H1 (cell line): ENCODE measurements at regions not wholly inside any gene's neighbourhood (a gene's known extent, or its start where the extent isn't known, plus 50 kb on each side); places are given as distances from the start of the nearest gene placed in this dataset.
"Not testable (repeated sequence)": the region's sequence is repeated elsewhere in the genome, so short reads cannot be mapped to it uniquely, and the experiment has no call there.

Experiments
- CTCF ChIA-PET: fragments of 300-600 bp; sonication (Branson Sonifier 250); formaldehyde crosslinking; loops from one replicate; lab custom pipeline; 2021; ENCODE audit not compliant: partially characterized antibody; lab: Charles Lee
- POLR2A ChIA-PET: fragments of 300-600 bp; sonication (Branson Sonifier 250); formaldehyde crosslinking; loops from one replicate; lab custom pipeline; 2021; ENCODE audit warnings: inconsistent platforms; ENCODE audit not compliant: partially characterized antibody; lab: Charles Lee
- DNase-seq, 2 experiments: peaks; one replicate each; pipeline versions ENCODE4 v3.0.0 to v3.0.0-alpha.2; 2010 to 2022; ENCODE audit warnings: low spot score in 2 of 2, low read depth in 1 of 2, mixed read lengths in 1 of 2
- FAIRE-seq: peaks from 2 replicates; lab custom pipeline; 2011; peaks lifted over from hg19 to GRCh38; lab: Jason Lieb, UNC
- H2AFZ ChIP-seq: 2 replicates; pipeline ENCODE4 v1.8.1; 2012; ENCODE audit warnings: low read length, inconsistent platforms
- H2AK5ac ChIP-seq: 2 replicates; pipeline ENCODE4 v1.6.1; 2013; ENCODE audit warnings: low read depth, low read length
- H2BK120ac ChIP-seq: replicated peaks from 2 replicates; pipeline ENCODE3; 2013; ENCODE audit warnings: low read depth, low read length, inconsistent platforms
- H2BK12ac ChIP-seq: 2 replicates; pipeline ENCODE4 v1.6.1; 2013; ENCODE audit warnings: low read depth, low read length
- H2BK15ac ChIP-seq: 2 replicates; pipeline ENCODE4 v1.6.1; 2013; ENCODE audit warnings: low read length
- H2BK20ac ChIP-seq: 2 replicates; pipeline ENCODE4 v1.6.1; 2013; ENCODE audit warnings: low read length
- H2BK5ac ChIP-seq: 2 replicates; pipeline ENCODE4 v1.6.1; 2013; ENCODE audit warnings: low read depth, low read length
- H3K14ac ChIP-seq: 2 replicates; pipeline ENCODE4 v1.6.1; 2013; ENCODE audit warnings: inconsistent platforms; ENCODE audit not compliant: insufficient read length
- H3K18ac ChIP-seq: 2 replicates; pipeline ENCODE4 v1.6.1; 2013; ENCODE audit warnings: low read length; ENCODE audit errors: extremely low read depth
- H3K23ac ChIP-seq: 2 replicates; pipeline ENCODE4 v1.6.1; 2013; ENCODE audit warnings: inconsistent platforms; ENCODE audit not compliant: insufficient read length
- H3K23me2 ChIP-seq: 2 replicates; pipeline ENCODE4 v1.6.1; 2013; ENCODE audit warnings: low read depth, low read length
- H3K27ac ChIP-seq: 2 replicates; pipeline ENCODE4 v1.6.1; 2011; ENCODE audit warnings: low read depth, low read length, inconsistent platforms
- H3K27me3 ChIP-seq, 4 experiments: replicated peaks in 1 of 4; 1 replicate in 1 of 4; 2 replicates in 3 of 4; pipeline versions ENCODE4 v1.6.1 to v1.8.1; 2011 to 2013; ENCODE audit warnings: low read length in 3 of 4, mild to moderate bottlenecking in 3 of 4, inconsistent platforms in 2 of 4, mixed read lengths in 2 of 4, moderate library complexity in 1 of 4; ENCODE audit not compliant: control insufficient read depth in 3 of 4, insufficient read depth in 3 of 4; ENCODE audit errors: extremely low read depth in 1 of 4
- H3K36me3 ChIP-seq, 4 experiments: 2 replicates each; pipeline versions ENCODE4 v1.6.1 to v1.8.1; 2011 to 2013; ENCODE audit warnings: mild to moderate bottlenecking in 4 of 4, low read length in 3 of 4, moderate library complexity in 2 of 4, control low read depth in 1 of 4, inconsistent platforms in 1 of 4; ENCODE audit not compliant: insufficient read depth in 4 of 4, control insufficient read depth in 2 of 4
- H3K4ac ChIP-seq: replicated peaks from 2 replicates; pipeline ENCODE3; 2013; ENCODE audit warnings: low read length, low read depth, mixed read lengths, inconsistent platforms; ENCODE audit not compliant: insufficient read length
- H3K4me1 ChIP-seq, 4 experiments: replicated peaks in 1 of 4; 1 replicate in 1 of 4; 2 replicates in 3 of 4; pipeline versions ENCODE4 v1.6.1 to v1.8.1; 2011 to 2013; ENCODE audit warnings: low read length in 3 of 4, inconsistent platforms in 2 of 4, mixed read lengths in 1 of 4; ENCODE audit not compliant: insufficient read depth in 4 of 4, control insufficient read depth in 3 of 4
- H3K4me2 ChIP-seq, 2 experiments: 2 replicates each; pipeline versions ENCODE4 v1.6.1 to v1.8.1; 2011 to 2013; ENCODE audit warnings: low read depth in 2 of 2, low read length in 2 of 2, control low read depth in 1 of 2, inconsistent platforms in 1 of 2, mild to moderate bottlenecking in 1 of 2; ENCODE audit not compliant: insufficient read depth in 1 of 2
- H3K4me3 ChIP-seq, 4 experiments: fragments of 200-600, 300-600 bp in 1 of 4; sonication (generic), shearing (Covaris generic), sonication (Bioruptor Twin) in 1 of 4; 2 replicates each; pipeline versions ENCODE4 v1.5.1 to v1.8.1; 2011 to 2016; ENCODE audit warnings: low read length in 4 of 4, low read depth in 3 of 4, control low read depth in 2 of 4, inconsistent platforms in 2 of 4, mild to moderate bottlenecking in 2 of 4, mixed read lengths in 1 of 4, moderate library complexity in 1 of 4; ENCODE audit not compliant: insufficient read depth in 2 of 4; ENCODE audit errors: extremely low read depth in 1 of 4
- H3K56ac ChIP-seq: replicated peaks from 2 replicates; pipeline ENCODE3; 2013; ENCODE audit warnings: low read depth, mild to moderate bottlenecking, mixed read lengths, low read length, inconsistent platforms; ENCODE audit not compliant: insufficient read length
- H3K79me1 ChIP-seq: 2 replicates; pipeline ENCODE4 v1.6.1; 2013; ENCODE audit warnings: low read depth, low read length, control low read depth
- H3K79me2 ChIP-seq, 2 experiments: 2 replicates each; pipeline versions ENCODE4 v1.6.1 to v1.8.1; 2012 to 2013; ENCODE audit warnings: low read length in 2 of 2, mild to moderate bottlenecking in 2 of 2, inconsistent platforms in 1 of 2; ENCODE audit not compliant: insufficient read depth in 2 of 2, control insufficient read depth in 1 of 2
- H3K9ac ChIP-seq, 4 experiments: replicated peaks in 1 of 4; 1 replicate in 1 of 4; 2 replicates in 3 of 4; pipeline versions ENCODE4 v1.6.1 to v1.8.1; 2011 to 2013; ENCODE audit warnings: low read depth in 3 of 4, low read length in 3 of 4, control low read depth in 2 of 4, mild to moderate bottlenecking in 2 of 4, moderate library complexity in 2 of 4, inconsistent platforms in 1 of 4; ENCODE audit errors: extremely low read depth in 1 of 4
- H3K9me3 ChIP-seq, 2 experiments: 2 replicates each; pipeline versions ENCODE4 v1.6.1 to v1.8.1; 2012 to 2013; ENCODE audit warnings: mild to moderate bottlenecking in 2 of 2, moderate library complexity in 2 of 2, control low read depth in 1 of 2, inconsistent platforms in 1 of 2, low read depth in 1 of 2, low read length in 1 of 2, mixed read lengths in 1 of 2; ENCODE audit not compliant: insufficient read depth in 2 of 2
- H4K20me1 ChIP-seq, 2 experiments: replicated peaks in 1 of 2; 2 replicates each; pipeline versions ENCODE3 to v1.8.1; 2011 to 2013; ENCODE audit warnings: inconsistent platforms in 2 of 2, low read length in 2 of 2, mild to moderate bottlenecking in 1 of 2; ENCODE audit not compliant: insufficient read depth in 2 of 2, control insufficient read depth in 1 of 2
- H4K5ac ChIP-seq: 2 replicates; pipeline ENCODE4 v1.6.1; 2013; ENCODE audit warnings: low read length, low read depth, mixed read lengths, inconsistent platforms; ENCODE audit not compliant: insufficient read length
- H4K8ac ChIP-seq: 2 replicates; pipeline ENCODE4 v1.8.0; 2013; ENCODE audit warnings: mild to moderate bottlenecking, moderate library complexity, low read length, inconsistent platforms; ENCODE audit not compliant: insufficient read depth; ENCODE audit errors: extremely low read depth
- H4K91ac ChIP-seq: replicated peaks from 2 replicates; pipeline ENCODE3; 2013; ENCODE audit warnings: low read length, mixed read lengths, inconsistent platforms; ENCODE audit not compliant: insufficient read length
- WGBS, 2 experiments: shearing (Covaris generic) in 1 of 2; methylation state at CpG; one replicate each; pipeline versions ENCODE4 v1.1.6 to v1.1.7; 2013 to 2015; ENCODE audit warnings: low lambda C conversion rate in 2 of 2, mixed read lengths in 2 of 2, inconsistent platforms in 1 of 2, low coverage in 1 of 2, missing lambda C conversion rate in 1 of 2; ENCODE audit not compliant: insufficient replicate concordance in 2 of 2, insufficient coverage in 1 of 2, insufficient read length in 1 of 2; ENCODE audit errors: extremely low coverage in 1 of 2, missing lambda C conversion rate in 1 of 2; 5-methylcytosine and 5-hydroxymethylcytosine counted together

DNA sequence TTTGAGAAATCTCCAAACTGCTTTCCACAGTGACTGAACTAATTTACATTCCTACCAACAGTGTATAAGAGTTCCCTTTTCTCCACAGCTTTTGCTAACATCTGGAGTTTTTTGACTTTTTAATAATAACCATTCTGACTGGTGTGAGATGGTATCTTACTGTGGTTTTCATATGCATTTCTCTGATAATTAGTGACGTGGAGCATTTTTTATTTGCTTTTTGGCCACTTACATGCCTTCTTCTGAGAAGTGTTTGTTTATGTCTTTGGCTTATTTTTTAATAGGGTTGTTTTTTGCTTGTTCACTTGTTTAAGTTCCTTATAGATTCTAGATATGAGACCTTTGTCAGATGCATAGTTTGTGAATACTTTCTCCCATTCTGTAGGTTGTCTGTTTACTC lies 108.5 kb upstream of the LIPC start:
- H2BK5ac ChIP-seq, H3K79me2 ChIP-seq, H3K56ac ChIP-seq, H3K27ac ChIP-seq, H3K9ac ChIP-seq, H3K79me1 ChIP-seq, H3K4ac ChIP-seq, H2BK12ac ChIP-seq, H3K14ac ChIP-seq, H4K91ac ChIP-seq, H3K4me3 ChIP-seq, FAIRE-seq, H2BK15ac ChIP-seq, DNase-seq, H2AFZ ChIP-seq, H3K4me1 ChIP-seq, H3K23ac ChIP-seq, POLR2A ChIA-PET, H3K18ac ChIP-seq, H2BK20ac ChIP-seq, H2AK5ac ChIP-seq, H3K36me3 ChIP-seq, H4K8ac ChIP-seq, H4K20me1 ChIP-seq, H3K23me2 ChIP-seq, H2BK120ac ChIP-seq, H3K4me2 ChIP-seq, H3K9me3 ChIP-seq, H3K27me3 ChIP-seq, H4K5ac ChIP-seq: not testable (repeated sequence)
- CTCF ChIA-PET: interaction anchor here (1.8 kb wide), 1 partner anchor 14 kb away, joined by 5 read pairs; no protein-coding TSS in a partner anchor
- 90% methylated on average over 1 of the region's 1 CpG; no CpG with 5 or more reads in 1 of the 2 experiments for WGBS, 2 experiments
